ENCODE measurements at regions not wholly inside any gene's neighbourhood (a gene's known extent, or its start where the extent isn't known, plus 50 kb on each side); places are given as distances from the start of the nearest gene placed in this dataset.
"Not testable (repeated sequence)": the region's sequence is repeated elsewhere in the genome, so short reads cannot be mapped to it uniquely, and the experiment has no call there.

- in situ Hi-C loops (cut with MboI); CTCF ChIA-PET (ENCODE audit: low intra/inter-chr PET ratio); H3K27ac ChIP-seq (ENCODE audit: extremely low read depth, low read depth, low read length); H3K27me3 ChIP-seq (ENCODE audit: control insufficient read depth in 2 of 2, insufficient read depth in 2 of 2, low read length in 2 of 2); intact Hi-C loops (cut with micrococcal nuclease); H3K4me3 ChIP-seq; H3K4me1 ChIP-seq (replicated peaks in 1 of 2; ENCODE audit: control insufficient read depth in 2 of 2, insufficient read depth in 2 of 2, low read length in 2 of 2); BruUV-seq (replicated peaks); FAIRE-seq; H3K79me2 ChIP-seq (ENCODE audit: control insufficient read depth, insufficient read depth, low read length); POLR2A ChIA-PET; H3K36me3 ChIP-seq (ENCODE audit: control insufficient read depth, insufficient read depth, low read length); H3K9me1 ChIP-seq (ENCODE audit: control insufficient read depth, insufficient read depth, low read length); H4K20me1 ChIP-seq (replicated peaks; ENCODE audit: control insufficient read depth, insufficient read depth, low read length); H2AFZ ChIP-seq (ENCODE audit: low read depth, low read length); ATAC-seq; H3K4me2 ChIP-seq (ENCODE audit: insufficient read depth, low read length); H3K9me3 ChIP-seq (replicated peaks; ENCODE audit: control insufficient read depth, insufficient read depth, low read depth, low read length); H3K9ac ChIP-seq (ENCODE audit: insufficient read depth in 1 of 2, low read depth in 2 of 2, low read length in 2 of 2); DNase-seq (ENCODE audit: extremely low read depth in 1 of 4, low spot score in 3 of 4): not testable (repeated sequence)
- WGBS (ENCODE audit: insufficient coverage, low coverage, missing lambda C conversion rate) = 3% methylated on average over 16 of the region's 37 CpGs
Observed at GRCh38 chr11:21753244-21753767, 439.6 kb upstream of the ANO5 start.

- no TSS peak for BruUV-seq (replicated peaks)
- Histone ChIP-seq H2AFZ (ENCODE audit: low read depth, low read length) (no peak overlapping the region), H4K20me1 (replicated peaks; ENCODE audit: control insufficient read depth, insufficient read depth, low read length) (no peaks in the 10 kb centered on the region), H3K27ac (ENCODE audit: extremely low read depth, low read depth, low read length) (no peak overlapping the region), H3K36me3 (ENCODE audit: control insufficient read depth, insufficient read depth, low read length) (no peaks in the 10 kb centered on the region), H3K4me3 (no peak overlapping the region), H3K79me2 (ENCODE audit: control insufficient read depth, insufficient read depth, low read length) (no peaks in the 10 kb centered on the region), H3K9ac (ENCODE audit: insufficient read depth in 1 of 2, low read depth in 2 of 2, low read length in 2 of 2) (no peak overlapping the region), H3K4me1 (replicated peaks in 1 of 2; ENCODE audit: control insufficient read depth in 2 of 2, insufficient read depth in 2 of 2, low read length in 2 of 2) (no peaks in the 10 kb centered on the region), H3K27me3 (ENCODE audit: control insufficient read depth in 2 of 2, insufficient read depth in 2 of 2, low read length in 2 of 2) (no peaks in the 10 kb centered on the region), H3K4me2 (ENCODE audit: insufficient read depth, low read length) (no peak overlapping the region), H3K9me1 (ENCODE audit: control insufficient read depth, insufficient read depth, low read length) (no peaks in the 10 kb centered on the region), H3K9me3 (replicated peaks; ENCODE audit: control insufficient read depth, insufficient read depth, low read depth, low read length) (no peaks in the 10 kb centered on the region)
- in situ Hi-C loops (cut with MboI) (no loop called here), intact Hi-C loops (cut with micrococcal nuclease) (no loop called here)
- peak in 1 of 4 experiments; percentile 2 for DNase-seq (ENCODE audit: extremely low read depth in 1 of 4, low spot score in 3 of 4)
- ChIA-PET POLR2A (no interaction called here), CTCF (ENCODE audit: low intra/inter-chr PET ratio) (no interaction called here)
- FAIRE-seq = no peak
- 0% methylated on average over 3 of the region's 3 CpGs for WGBS (ENCODE audit: insufficient coverage, low coverage, missing lambda C conversion rate)
- no peak for ATAC-seq
- TF ChIP-seq CBX5 (IDR thresholded peaks at IDR 0.05; ENCODE audit: borderline replicate concordance, low read depth) (0 out of 2 replicates have a peak, but pooled peaks have one; percentile 27), ZNF507 (tag; conservative IDR thresholded peaks at IDR 0.05) (no peak), ZBTB40 (IDR thresholded peaks at IDR 0.05) (no peak), ZBTB40 (CRISPR knock-in tag; IDR thresholded peaks at IDR 0.05) (no peak), ZBTB17 (CRISPR knock-in tag; IDR thresholded peaks at IDR 0.05) (no peak), ZEB2 (IDR thresholded peaks at IDR 0.05) (no peak), ZNF24 (IDR thresholded peaks at IDR 0.05) (no peak), ZFP36 (IDR thresholded peaks at IDR 0.05; ENCODE audit: low read depth, low read length, partially characterized antibody) (peak; percentile 73), STAT5B (CRISPR knock-in tag; IDR thresholded peaks at IDR 0.05) (no peak), NFIC (IDR thresholded peaks at IDR 0.05) (peak; percentile 22; the same call in 1 of the 2 replicates)
Observed at GRCh38 chr11:21761000-21761399, 431.9 kb upstream of the ANO5 start.
